ENCODE measurements at regions not wholly inside any gene's neighbourhood (a gene's known extent, or its start where the extent isn't known, plus 50 kb on each side); places are given as distances from the start of the nearest gene placed in this dataset.

GRCh38 chr9:119761812-119762211, 392.6 kb upstream of the BRINP1 start:
- H3K27ac ChIP-seq = no peak overlapping the region
- TF ChIP-seq CTCF (conservative IDR thresholded peaks at IDR 0.05) (no peak), ZFX (IDR thresholded peaks at IDR 0.05) (no peak)

GRCh38 chr9:119758990-119759389, 389.8 kb upstream of the BRINP1 start:
- TF ChIP-seq CTCF (conservative IDR thresholded peaks at IDR 0.05) (no peak), ZFX (IDR thresholded peaks at IDR 0.05) (no peak)

GRCh38 chr9:119758241-119758640, 389.0 kb upstream of the BRINP1 start:
- H3K27ac ChIP-seq = no peak overlapping the region
- TF ChIP-seq ZFX (IDR thresholded peaks at IDR 0.05) (no peak), CTCF (conservative IDR thresholded peaks at IDR 0.05) (no peak)

More at GRCh38 chr9:119758990-119759389, 389.8 kb upstream of the BRINP1 start:
- H3K27ac ChIP-seq = no peak overlapping the region

GRCh38 chr9:119739476-119739875, 370.2 kb upstream of the BRINP1 start:
- TF ChIP-seq CTCF (conservative IDR thresholded peaks at IDR 0.05) = no peak
- TF ChIP-seq ZFX (IDR thresholded peaks at IDR 0.05) = no peak

GRCh38 chr9:119736491-119737454, 367.5 kb upstream of the BRINP1 start:
- H3K27ac ChIP-seq = no peak overlapping the region
- no peak for TF ChIP-seq CTCF (conservative IDR thresholded peaks at IDR 0.05)
- no peak for TF ChIP-seq ZFX (IDR thresholded peaks at IDR 0.05)

More at GRCh38 chr9:119739476-119739875, 370.2 kb upstream of the BRINP1 start:
- H3K27ac ChIP-seq = no peak overlapping the region

- no peak for TF ChIP-seq CTCF (conservative IDR thresholded peaks at IDR 0.05)
- TF ChIP-seq ZFX (IDR thresholded peaks at IDR 0.05) = no peak
Observed at GRCh38 chr9:119727988-119728387, 358.8 kb upstream of the BRINP1 start.

GRCh38 chr9:119726035-119726434, 356.8 kb upstream of the BRINP1 start:
- no peak for TF ChIP-seq CTCF (conservative IDR thresholded peaks at IDR 0.05)
- TF ChIP-seq ZFX (IDR thresholded peaks at IDR 0.05) = no peak
- H3K27ac ChIP-seq = no peak overlapping the region

More at GRCh38 chr9:119727988-119728387, 358.8 kb upstream of the BRINP1 start:
- H3K27ac ChIP-seq = no peak overlapping the region
